SK-N-SH (cell line): ENCODE measurements at regions not wholly inside any gene's neighbourhood (a gene's known extent, or its start where the extent isn't known, plus 50 kb on each side); places are given as distances from the start of the nearest gene placed in this dataset.

Experiments used
- CTCF ChIA-PET: fragments of 300-600, 350-600 bp; formaldehyde crosslinking; extraction: SDS; loops from one replicate; lab custom pipeline; 2021; lab: Yijun Ruan, JAX
- POLR2A ChIA-PET: fragments of 350-600 bp; sonication (Branson Sonifier 250); formaldehyde crosslinking; extraction: SDS; loops from one replicate; lab custom pipeline; 2020; ENCODE audit warnings: antibody characterized with exemption, inconsistent platforms; lab: Yijun Ruan, JAX
- DNase-seq: peaks from one replicate; pipeline ENCODE4 v3.0.0; 2012
- H2AFZ ChIP-seq: fragments of 200-600 bp; sonication (generic); 2 replicates; pipeline ENCODE4 v1.8.1; 2016; ENCODE audit warnings: antibody characterized with exemption, mild to moderate bottlenecking, low read depth
- H3F3A ChIP-seq: fragments of 200-600 bp; sonication (generic); replicated peaks from 2 replicates; pipeline ENCODE3; 2016; ENCODE audit warnings: antibody characterized with exemption, mild to moderate bottlenecking; ENCODE audit not compliant: insufficient read depth
- H3K27ac ChIP-seq, 2 experiments: fragments of 200-500 bp in 1 of 2; fragments of 200-600 bp in 1 of 2; sonication (Bioruptor generic) in 1 of 2; sonication (generic), shearing (Covaris generic) in 1 of 2; 2 replicates each; pipeline versions ENCODE4 v1.5.1 to v1.6.1; 2014 to 2016; ENCODE audit warnings: low read depth in 2 of 2, inconsistent platforms in 1 of 2, low read length in 1 of 2, mild to moderate bottlenecking in 1 of 2, mixed read lengths in 1 of 2
- H3K27me3 ChIP-seq: fragments of 200-600 bp; sonication (generic), shearing (Covaris generic); 2 replicates; pipeline ENCODE4 v1.6.1; 2016; ENCODE audit warnings: mixed run types; ENCODE audit not compliant: insufficient read depth
- H3K36me3 ChIP-seq, 2 experiments: fragments of 200-500 bp in 1 of 2; fragments of 200-600 bp in 1 of 2; sonication (Bioruptor generic) in 1 of 2; sonication (generic) in 1 of 2; replicated peaks in 1 of 2; 2 replicates each; pipeline versions ENCODE3 to v1.5.1; 2014 to 2016; ENCODE audit warnings: low read length in 1 of 2, mild to moderate bottlenecking in 1 of 2; ENCODE audit not compliant: insufficient read depth in 2 of 2, control insufficient read depth in 1 of 2
- H3K4me1 ChIP-seq, 2 experiments: fragments of 200-500 bp in 1 of 2; fragments of 200-600 bp in 1 of 2; sonication (Bioruptor generic) in 1 of 2; sonication (generic), shearing (Covaris generic) in 1 of 2; 2 replicates each; pipeline versions ENCODE4 v1.5.1 to v1.6.1; 2014 to 2016; ENCODE audit warnings: low read depth in 1 of 2, low read length in 1 of 2, mixed run types in 1 of 2; ENCODE audit not compliant: insufficient read depth in 2 of 2, control insufficient read depth in 1 of 2
- H3K4me2 ChIP-seq: fragments of 200-600 bp; sonication (generic), shearing (Covaris generic); 2 replicates; pipeline ENCODE4 v1.6.1; 2017; ENCODE audit warnings: mixed run types
- H3K4me3 ChIP-seq, 2 experiments: fragments of 200-500 bp in 1 of 2; fragments of 200-600 bp in 1 of 2; sonication (Bioruptor generic) in 1 of 2; sonication (generic), shearing (Covaris generic) in 1 of 2; 2 replicates each; pipeline versions ENCODE4 v1.5.1 to v1.8.1; 2014 to 2016; ENCODE audit warnings: low read depth in 2 of 2, inconsistent platforms in 1 of 2, low read length in 1 of 2, mild to moderate bottlenecking in 1 of 2, mixed read lengths in 1 of 2, moderate library complexity in 1 of 2
- H3K79me2 ChIP-seq: fragments of 200-600 bp; sonication (generic); 2 replicates; pipeline ENCODE4 v1.8.1; 2017; ENCODE audit warnings: mild to moderate bottlenecking; ENCODE audit not compliant: insufficient read depth
- H3K9ac ChIP-seq: fragments of 200-600 bp; sonication (generic); 2 replicates; pipeline ENCODE4 v1.6.1; 2017; ENCODE audit warnings: mixed run types
- H3K9me2 ChIP-seq: fragments of 200-600 bp; sonication (generic); 2 replicates; pipeline ENCODE4 v1.6.1; 2017; ENCODE audit warnings: mixed run types
- H3K9me3 ChIP-seq: fragments of 200-600 bp; sonication (generic); 2 replicates; pipeline ENCODE4 v1.6.1; 2017; ENCODE audit warnings: mixed run types, mild to moderate bottlenecking, moderate library complexity
- H4K20me1 ChIP-seq: fragments of 200-600 bp; sonication (generic); 2 replicates; pipeline ENCODE4 v1.6.1; 2017; ENCODE audit warnings: mild to moderate bottlenecking, mixed run types; ENCODE audit not compliant: insufficient read depth
- ELF1 ChIP-seq: IDR thresholded peaks from 2 replicates; pipeline ENCODE4 v1.4.0; 2012
- GATA2 ChIP-seq: sonication (generic); formaldehyde crosslinking; IDR thresholded peaks from 2 replicates; pipeline ENCODE4 v1.5.0; 2020; ENCODE audit warnings: mild to moderate bottlenecking, missing genetic modification reagents
- MXI1 ChIP-seq: IDR thresholded peaks from 2 replicates; pipeline ENCODE4 v1.6.1; 2012; ENCODE audit warnings: mild to moderate bottlenecking, low read depth, low read length, improper control_type of control experiment
- NFIC ChIP-seq: IDR thresholded peaks from 2 replicates; pipeline ENCODE4 v1.4.0; 2012; ENCODE audit warnings: borderline replicate concordance
- RCOR1 ChIP-seq: fragments of 150-350 bp; IDR thresholded peaks from 2 replicates; pipeline ENCODE4 v1.6.1; 2017; ENCODE audit warnings: antibody characterized with exemption, low read length
- SIN3A ChIP-seq: IDR thresholded peaks from 2 replicates; pipeline ENCODE4 v1.6.1; 2012; ENCODE audit warnings: low read depth, mild to moderate bottlenecking, low read length, moderate library complexity, borderline replicate concordance
- ZBTB33 ChIP-seq: IDR thresholded peaks from 2 replicates; pipeline ENCODE4 v1.4.0; 2012; ENCODE audit warnings: low read depth, borderline replicate concordance
- WGBS: methylation state at CpG from one replicate; pipeline ENCODE4 v1.1.6; 2017; ENCODE audit warnings: low lambda C conversion rate; 5-methylcytosine and 5-hydroxymethylcytosine counted together
- TF ChIP-seq, protein P1 (sequence below): fragments of 150-350 bp; IDR thresholded peaks from 2 replicates; pipeline ENCODE4 v1.6.1; 2016; ENCODE audit warnings: mild to moderate bottlenecking, low read depth, low read length
- TF ChIP-seq, protein P2 (sequence below): IDR thresholded peaks from 2 replicates; pipeline ENCODE4; 2012

DNA sequence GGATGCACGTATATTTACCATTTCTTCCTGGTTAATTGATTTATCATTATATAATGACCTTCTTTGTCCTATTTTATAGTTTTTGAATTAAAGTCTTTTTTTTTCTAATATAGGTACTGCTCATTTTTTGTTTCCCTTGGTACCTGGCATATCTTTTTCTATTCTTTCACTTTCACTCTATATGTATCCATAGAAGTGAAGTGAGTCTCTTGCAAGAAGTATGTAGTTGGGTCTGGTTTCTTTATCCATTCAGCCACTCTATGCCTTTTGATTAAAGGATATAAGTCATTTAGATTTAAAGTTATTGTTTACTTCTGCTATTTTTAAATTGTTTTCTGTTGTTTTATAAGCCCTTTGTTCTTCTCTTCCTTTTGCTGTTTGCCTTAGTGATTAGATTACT, 194.3 kb upstream of the SLITRK6 start (continued):
- TF ChIP-seq ZBTB33: no peak
- TF ChIP-seq, protein P1, sequence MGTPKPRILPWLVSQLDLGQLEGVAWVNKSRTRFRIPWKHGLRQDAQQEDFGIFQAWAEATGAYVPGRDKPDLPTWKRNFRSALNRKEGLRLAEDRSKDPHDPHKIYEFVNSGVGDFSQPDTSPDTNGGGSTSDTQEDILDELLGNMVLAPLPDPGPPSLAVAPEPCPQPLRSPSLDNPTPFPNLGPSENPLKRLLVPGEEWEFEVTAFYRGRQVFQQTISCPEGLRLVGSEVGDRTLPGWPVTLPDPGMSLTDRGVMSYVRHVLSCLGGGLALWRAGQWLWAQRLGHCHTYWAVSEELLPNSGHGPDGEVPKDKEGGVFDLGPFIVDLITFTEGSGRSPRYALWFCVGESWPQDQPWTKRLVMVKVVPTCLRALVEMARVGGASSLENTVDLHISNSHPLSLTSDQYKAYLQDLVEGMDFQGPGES: no peak
- no peak for TF ChIP-seq SIN3A
- TF ChIP-seq, all 33 proteins: peak for 0

DNA sequence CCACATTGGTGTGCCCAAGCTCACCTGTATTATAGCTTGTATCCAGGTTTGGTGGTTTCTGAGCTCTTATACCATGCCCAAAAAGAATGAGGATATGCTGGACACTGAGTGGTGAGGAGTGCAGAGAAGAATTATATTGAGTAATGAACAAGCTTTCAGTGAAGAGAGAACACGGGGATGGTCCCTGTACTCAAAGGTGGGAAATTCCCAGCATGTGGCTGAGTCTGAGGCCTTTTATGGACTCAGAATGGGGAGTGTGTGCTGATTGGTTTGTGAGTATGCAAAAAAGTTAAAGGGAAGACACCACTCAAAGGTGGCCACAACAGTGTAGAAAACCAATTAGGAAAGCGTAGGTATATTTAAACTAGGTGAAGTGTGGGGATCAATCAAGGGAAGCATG, 191.2 kb upstream of the SLITRK6 start:
- TF ChIP-seq, protein P1: no peak
- TF ChIP-seq, protein P2, sequence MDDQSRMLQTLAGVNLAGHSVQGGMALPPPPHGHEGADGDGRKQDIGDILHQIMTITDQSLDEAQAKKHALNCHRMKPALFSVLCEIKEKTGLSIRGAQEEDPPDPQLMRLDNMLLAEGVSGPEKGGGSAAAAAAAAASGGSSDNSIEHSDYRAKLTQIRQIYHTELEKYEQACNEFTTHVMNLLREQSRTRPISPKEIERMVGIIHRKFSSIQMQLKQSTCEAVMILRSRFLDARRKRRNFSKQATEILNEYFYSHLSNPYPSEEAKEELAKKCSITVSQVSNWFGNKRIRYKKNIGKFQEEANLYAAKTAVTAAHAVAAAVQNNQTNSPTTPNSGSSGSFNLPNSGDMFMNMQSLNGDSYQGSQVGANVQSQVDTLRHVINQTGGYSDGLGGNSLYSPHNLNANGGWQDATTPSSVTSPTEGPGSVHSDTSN: no peak
- TF ChIP-seq MXI1 (no peak), GATA2 (CRISPR knock-in tag) (no peak), NFIC (no peak), ELF1 (no peak)
- ChIA-PET POLR2A (no interaction called here), CTCF (no interaction called here)
- no peak for DNase-seq
- no peak overlapping the region for H3K4me3 ChIP-seq
- no peak overlapping the region for H3K9ac ChIP-seq
- H3K27ac ChIP-seq: no peak overlapping the region
- H3K9me2 ChIP-seq: no peaks in the 10 kb centered on the region
- H2AFZ ChIP-seq: no peak overlapping the region
- H3K27me3 ChIP-seq: no peaks in the 10 kb centered on the region; the same call in 1 of the 2 replicates
- no peaks in the 10 kb centered on the region for H3K36me3 ChIP-seq
- H3F3A ChIP-seq: no peaks in the 10 kb centered on the region
- no peaks in the 10 kb centered on the region for H3K4me1 ChIP-seq
- WGBS: 52% methylated on average over 2 of the region's 2 CpGs
- no peaks in the 10 kb centered on the region for H3K9me3 ChIP-seq
- no peaks in the 10 kb centered on the region for H3K79me2 ChIP-seq
- H3K4me2 ChIP-seq: no peak overlapping the region
- no peaks in the 10 kb centered on the region for H4K20me1 ChIP-seq

DNA sequence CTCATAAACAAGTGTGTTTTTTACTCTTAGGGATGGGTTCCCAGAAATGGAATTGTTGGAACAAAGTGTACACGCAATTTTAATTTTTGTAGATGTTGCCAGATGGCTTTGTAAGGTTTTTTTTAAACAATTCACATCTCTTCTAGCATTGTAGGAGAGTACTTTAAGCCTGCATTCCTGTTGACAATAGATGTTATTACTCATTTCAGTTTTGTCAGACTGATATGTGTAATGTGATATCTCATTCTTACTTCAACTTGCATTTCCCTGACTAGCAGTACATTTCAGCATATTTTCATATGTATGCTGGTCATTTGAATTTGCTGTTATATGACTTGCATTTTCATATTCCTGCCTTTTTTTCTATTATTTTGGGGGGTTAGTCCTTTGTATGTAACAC, 186.6 kb upstream of the SLITRK6 start:
- Histone ChIP-seq H3K79me2 (no peaks in the 10 kb centered on the region), H3K9ac (no peak overlapping the region), H3K36me3 (no peaks in the 10 kb centered on the region), H3K9me2 (no peaks in the 10 kb centered on the region), H3F3A (no peaks in the 10 kb centered on the region), H3K27me3 (no peaks in the 10 kb centered on the region; the same call in 1 of the 2 replicates), H3K4me1 (no peaks in the 10 kb centered on the region), H4K20me1 (no peaks in the 10 kb centered on the region), H3K9me3 (no peaks in the 10 kb centered on the region), H3K4me2 (no peak overlapping the region), H3K27ac (no peak overlapping the region), H2AFZ (no peak overlapping the region), H3K4me3 (no peak overlapping the region)
- DNase-seq: no peak
- WGBS: 13% methylated on average over 1 of the region's 1 CpG
- CTCF ChIA-PET: no interaction called here
- TF ChIP-seq, protein P2: 0 out of 2 replicates have a peak, but pooled peaks have one; percentile 7
- no peak for TF ChIP-seq RCOR1
- POLR2A ChIA-PET: no interaction called here
